Cardiac fibroblast (primary cell): ENCODE measurements at regions not wholly inside any gene's neighbourhood (a gene's known extent, or its start where the extent isn't known, plus 50 kb on each side); places are given as distances from the start of the nearest gene placed in this dataset.

Experiments
- DNase-seq, 2 donors: peaks; one replicate each; pipeline versions ENCODE4 v3.0.0 to v3.0.0-alpha.2; 2010; ENCODE audit warnings: low read depth in 2 of 2
- H3K4me3 ChIP-seq, 2 donors: replicated peaks in 1 of 2; 1 replicate in 1 of 2; 2 replicates in 1 of 2; pipeline ENCODE4 v1.5.1; 2011; ENCODE audit warnings: low read depth in 2 of 2, low read length in 2 of 2, mild to moderate bottlenecking in 2 of 2, moderate library complexity in 1 of 2
- TF ChIP-seq, protein P1 (sequence below): IDR thresholded peaks from one replicate; pipeline ENCODE4 v1.5.1; 2011; ENCODE audit warnings: low read depth, mild to moderate bottlenecking, low read length, inconsistent platforms

DNA sequence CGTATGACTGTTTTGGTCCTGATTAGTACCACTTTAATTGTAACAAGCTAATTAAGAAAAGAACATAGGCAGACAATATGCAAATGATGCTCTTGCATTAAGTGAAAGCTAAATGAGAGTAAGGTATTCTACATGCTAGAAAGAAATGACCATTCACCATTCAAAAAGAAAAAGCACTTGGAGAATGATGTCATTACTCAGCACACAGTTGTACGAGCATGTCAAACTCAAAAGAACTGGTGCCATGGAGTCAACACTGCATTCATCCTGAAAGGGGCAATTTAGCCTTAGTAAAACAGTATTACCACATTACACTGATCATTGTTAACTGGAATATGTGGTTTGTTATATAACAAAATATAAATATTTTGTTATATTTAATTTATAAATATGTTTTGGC, 136.2 kb upstream of the CTTNBP2 start:
- TF ChIP-seq, protein P1, sequence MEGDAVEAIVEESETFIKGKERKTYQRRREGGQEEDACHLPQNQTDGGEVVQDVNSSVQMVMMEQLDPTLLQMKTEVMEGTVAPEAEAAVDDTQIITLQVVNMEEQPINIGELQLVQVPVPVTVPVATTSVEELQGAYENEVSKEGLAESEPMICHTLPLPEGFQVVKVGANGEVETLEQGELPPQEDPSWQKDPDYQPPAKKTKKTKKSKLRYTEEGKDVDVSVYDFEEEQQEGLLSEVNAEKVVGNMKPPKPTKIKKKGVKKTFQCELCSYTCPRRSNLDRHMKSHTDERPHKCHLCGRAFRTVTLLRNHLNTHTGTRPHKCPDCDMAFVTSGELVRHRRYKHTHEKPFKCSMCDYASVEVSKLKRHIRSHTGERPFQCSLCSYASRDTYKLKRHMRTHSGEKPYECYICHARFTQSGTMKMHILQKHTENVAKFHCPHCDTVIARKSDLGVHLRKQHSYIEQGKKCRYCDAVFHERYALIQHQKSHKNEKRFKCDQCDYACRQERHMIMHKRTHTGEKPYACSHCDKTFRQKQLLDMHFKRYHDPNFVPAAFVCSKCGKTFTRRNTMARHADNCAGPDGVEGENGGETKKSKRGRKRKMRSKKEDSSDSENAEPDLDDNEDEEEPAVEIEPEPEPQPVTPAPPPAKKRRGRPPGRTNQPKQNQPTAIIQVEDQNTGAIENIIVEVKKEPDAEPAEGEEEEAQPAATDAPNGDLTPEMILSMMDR, result no peak
- no peak for DNase-seq
- no peak overlapping the region for H3K4me3 ChIP-seq

DNA sequence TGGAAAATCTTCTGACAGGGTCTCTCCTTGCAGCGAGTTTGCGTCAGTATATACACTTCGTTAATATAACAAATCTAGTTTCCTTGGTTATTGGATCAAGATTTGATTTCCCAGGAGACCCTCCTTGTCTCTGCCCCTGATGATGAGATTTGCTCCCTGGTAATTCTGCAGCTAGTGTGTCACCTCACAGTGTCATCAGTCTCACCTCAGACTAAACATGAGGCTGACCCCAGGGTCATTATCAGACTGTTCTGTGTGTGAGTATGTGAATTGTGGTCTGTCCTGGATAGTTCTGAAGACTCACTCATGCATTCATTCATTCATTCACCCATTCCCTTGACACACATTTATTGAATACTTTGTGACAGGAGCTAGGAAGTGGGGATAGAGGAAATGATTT, 138.4 kb upstream of the CTTNBP2 start:
- H3K4me3 ChIP-seq, result no peak overlapping the region
- no peak for DNase-seq
- TF ChIP-seq, protein P1, result no peak

DNA sequence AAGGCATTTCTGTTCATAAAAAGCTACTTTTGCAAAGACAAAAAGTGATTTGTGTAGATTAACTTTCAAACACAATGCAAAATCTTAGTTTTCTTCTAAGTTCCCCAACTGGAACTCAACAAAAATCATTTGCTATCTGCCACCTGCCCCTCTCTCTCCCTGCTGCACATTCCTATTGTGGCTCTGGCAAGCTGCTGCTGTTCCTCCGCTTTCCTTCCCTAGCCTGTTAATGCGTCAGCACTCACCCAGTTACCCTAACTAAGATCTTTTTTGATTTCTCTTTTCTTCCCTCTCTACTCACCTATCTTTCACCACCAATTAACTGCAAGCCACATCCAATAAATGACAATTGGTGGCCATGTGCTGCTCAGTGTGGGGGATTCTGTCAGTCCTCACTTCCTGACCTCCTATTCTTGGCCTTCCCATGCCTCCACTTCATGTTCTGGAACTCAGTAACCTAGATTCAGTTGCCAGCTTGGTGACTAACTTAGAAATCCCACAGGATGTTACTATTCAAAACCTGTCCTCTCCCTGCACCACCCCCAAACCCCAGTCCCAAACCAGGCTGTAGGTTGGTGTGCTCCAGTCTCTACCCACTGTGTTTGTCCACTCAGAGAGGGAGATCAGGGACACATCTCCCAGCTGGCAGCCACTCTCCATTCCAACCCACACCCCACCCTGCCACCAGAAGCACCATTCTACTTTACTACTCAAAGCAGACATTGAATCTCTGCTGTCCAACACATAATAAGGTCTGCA, 140.2 kb upstream of the CTTNBP2 start:
- TF ChIP-seq, protein P1, result no peak
- no peak overlapping the region for H3K4me3 ChIP-seq
- DNase-seq, result no peak

DNA sequence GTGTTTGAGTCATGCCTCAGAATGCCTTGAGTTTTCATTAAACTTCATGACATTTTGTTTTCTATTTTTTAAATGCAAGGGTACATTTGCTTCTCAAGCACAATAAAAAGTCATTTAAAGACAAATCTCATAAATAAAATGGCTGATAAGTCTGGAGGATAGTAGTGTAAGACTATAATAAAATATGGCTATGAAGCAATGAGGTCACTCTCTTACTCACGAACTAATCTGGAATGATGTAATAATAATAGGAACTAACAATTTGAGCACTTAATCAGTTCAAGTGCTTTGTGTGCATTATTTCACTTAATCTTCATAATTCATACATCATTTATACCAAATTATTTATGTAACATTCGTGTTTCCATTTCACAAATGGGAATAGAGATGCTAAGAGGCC, 149.3 kb upstream of the CTTNBP2 start:
- no peak for DNase-seq
- no peak overlapping the region for H3K4me3 ChIP-seq
- TF ChIP-seq, protein P1, result no peak

DNA sequence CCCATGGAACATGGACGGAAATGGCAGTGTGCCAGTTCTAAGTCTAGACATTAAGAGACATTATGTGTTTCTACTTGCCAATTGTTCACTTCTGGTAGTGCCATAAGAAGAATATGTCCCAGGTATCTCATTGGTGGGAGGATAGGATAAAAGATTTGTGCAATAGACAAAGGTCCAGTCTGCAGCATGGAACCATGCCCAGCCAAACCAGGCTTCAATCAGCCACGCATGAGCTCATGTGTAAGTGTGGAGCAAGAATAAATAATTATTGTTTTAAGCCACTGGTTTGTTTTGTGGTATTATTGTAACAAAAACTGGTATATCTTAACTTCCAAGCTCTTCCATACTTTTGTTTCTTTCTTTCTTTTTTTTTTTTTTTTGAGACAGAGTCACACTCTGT, 153.6 kb upstream of the CTTNBP2 start:
- H3K4me3 ChIP-seq, result no peak overlapping the region
- TF ChIP-seq, protein P1, result no peak
- no peak for DNase-seq

DNA sequence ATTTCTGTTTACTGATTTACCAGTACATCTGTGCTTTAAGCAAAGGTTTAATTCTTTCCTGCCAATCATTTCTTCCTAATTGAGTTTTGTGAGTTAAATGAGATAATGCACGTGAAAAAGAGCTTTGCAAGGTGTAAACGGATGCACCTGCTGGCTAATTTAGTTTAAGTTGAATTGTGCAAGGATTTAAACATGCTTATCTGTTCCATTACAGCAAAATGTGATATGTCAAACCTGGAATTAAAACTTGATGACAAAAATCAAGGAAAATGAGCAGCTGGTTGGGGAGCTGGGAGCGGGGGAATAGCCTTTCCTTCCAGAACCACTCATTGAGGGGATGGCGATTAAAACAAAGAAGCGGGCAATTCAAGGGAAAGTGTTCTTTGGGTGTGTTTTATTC, 155.0 kb upstream of the CTTNBP2 start:
- H3K4me3 ChIP-seq, result no peak overlapping the region
- TF ChIP-seq, protein P1, result no peak
- DNase-seq, result no peak
